ENCODE measurements at regions not wholly inside any gene's neighbourhood (a gene's known extent, or its start where the extent isn't known, plus 50 kb on each side); places are given as distances from the start of the nearest gene placed in this dataset.
"Not testable (repeated sequence)": the region's sequence is repeated elsewhere in the genome, so short reads cannot be mapped to it uniquely, and the experiment has no call there.

GRCh38 chr6:68122975-68123374, 512.1 kb upstream of the ADGRB3 start:
- TF ChIP-seq PRPF4 (IDR thresholded peaks at IDR 0.05; ENCODE audit: insufficient read depth, low read depth, low read length, poor library complexity, severe bottlenecking); GABPA (tag; conservative IDR thresholded peaks at IDR 0.05; ENCODE audit: low read depth); CREB1 (IDR thresholded peaks at IDR 0.05); CREB1 (CRISPR knock-in tag; IDR thresholded peaks at IDR 0.05); CTCF (IDR thresholded peaks at IDR 0.05 in 2 of 3, conservative IDR thresholded peaks at IDR 0.05 in 1 of 3; ENCODE audit: insufficient read depth in 2 of 3, low read depth in 1 of 3, low read length in 3 of 3); ELF1 (tag; IDR thresholded peaks at IDR 0.05); SPI1 (IDR thresholded peaks at IDR 0.05; ENCODE audit: borderline replicate concordance, low read depth, low read length); EHMT2 (IDR thresholded peaks at IDR 0.05): not testable (repeated sequence)

Data from K562 (cell line).